ENCODE measurements at regions not wholly inside any gene's neighbourhood (a gene's known extent, or its start where the extent isn't known, plus 50 kb on each side); places are given as distances from the start of the nearest gene placed in this dataset.

GRCh38 chr18:39770399-39770798 is 2184.6 kb upstream of the PIK3C3 start:
- FAIRE-seq: no peak

GRCh38 chr18:39764873-39765272 is 2190.2 kb upstream of the PIK3C3 start:
- FAIRE-seq: no peak

- no peak for FAIRE-seq
These were observed 2193.8 kb upstream of the PIK3C3 start for GRCh38 chr18:39761273-39761672.

- no peak for FAIRE-seq
These were observed 2194.3 kb upstream of the CELF4 start for GRCh38 chr18:39759926-39760325.

- FAIRE-seq: no peak
These were observed 2187.6 kb upstream of the CELF4 start for GRCh38 chr18:39753178-39753577.

- FAIRE-seq: no peak
These were observed 2186.8 kb upstream of the CELF4 start for GRCh38 chr18:39752351-39752750.

- no peak for FAIRE-seq
These were observed 2186.3 kb upstream of the CELF4 start for GRCh38 chr18:39751921-39752320.

GRCh38 chr18:39751161-39751560 is 2185.6 kb upstream of the CELF4 start:
- FAIRE-seq: no peak

- no peak for FAIRE-seq
These were observed 2183.6 kb upstream of the CELF4 start for GRCh38 chr18:39749154-39749553.

- no peak for FAIRE-seq
These were observed 2183.1 kb upstream of the CELF4 start for GRCh38 chr18:39748727-39749126.

- no peak for FAIRE-seq
These were observed 2180.6 kb upstream of the CELF4 start for GRCh38 chr18:39746201-39746600.

GRCh38 chr18:39743463-39743862 is 2177.9 kb upstream of the CELF4 start:
- FAIRE-seq: peak; percentile 90

- FAIRE-seq: no peak
These were observed 2176.3 kb upstream of the CELF4 start for GRCh38 chr18:39741755-39742466.

- no peak for FAIRE-seq
These were observed 2172.3 kb upstream of the CELF4 start for GRCh38 chr18:39737869-39738268.

- no peak for FAIRE-seq
These were observed 2167.3 kb upstream of the CELF4 start for GRCh38 chr18:39732918-39733317.

- FAIRE-seq: no peak
These were observed 2165.0 kb upstream of the CELF4 start for GRCh38 chr18:39730606-39731005.

- no peak for FAIRE-seq
These were observed 2159.1 kb upstream of the CELF4 start for GRCh38 chr18:39724652-39725051.

GRCh38 chr18:39721712-39722111 is 2156.1 kb upstream of the CELF4 start:
- no peak for FAIRE-seq

GRCh38 chr18:39713961-39714360 is 2148.4 kb upstream of the CELF4 start:
- FAIRE-seq: no peak

GRCh38 chr18:39711701-39712100 is 2146.1 kb upstream of the CELF4 start:
- FAIRE-seq: no peak

GRCh38 chr18:39705362-39705761 is 2139.8 kb upstream of the CELF4 start:
- FAIRE-seq: no peak

GRCh38 chr18:39702888-39703287 is 2137.3 kb upstream of the CELF4 start:
- no peak for FAIRE-seq

- no peak for FAIRE-seq
These were observed 2136.2 kb upstream of the CELF4 start for GRCh38 chr18:39701839-39702238.

GRCh38 chr18:39701055-39701783 is 2135.6 kb upstream of the CELF4 start:
- no peak for FAIRE-seq

Data from TTC549 (cell line).